H9 (cell line): ENCODE measurements at regions not wholly inside any gene's neighbourhood (a gene's known extent, or its start where the extent isn't known, plus 50 kb on each side); places are given as distances from the start of the nearest gene placed in this dataset.

ENCODE experiments used
- DNase-seq: peaks from one replicate; pipeline ENCODE4 v3.0.0-alpha.2; 2017
- H2AFZ ChIP-seq: one replicate; pipeline ENCODE4 v1.6.1; 2013; ENCODE audit warnings: mild to moderate bottlenecking, low read length, control low read depth, moderate library complexity
- H2AK5ac ChIP-seq: 2 replicates; pipeline ENCODE4 v1.6.1; 2013; ENCODE audit warnings: low read length, control low read depth, mixed read lengths; ENCODE audit not compliant: insufficient read length
- H2BK120ac ChIP-seq: one replicate; pipeline ENCODE4 v1.6.1; 2013; ENCODE audit warnings: low read depth, mild to moderate bottlenecking, low read length, control low read depth, inconsistent platforms; ENCODE audit not compliant: poor library complexity, severe bottlenecking
- H2BK12ac ChIP-seq: 2 replicates; pipeline ENCODE4 v1.6.1; 2013; ENCODE audit warnings: low read length, control low read depth, mixed read lengths, low read depth; ENCODE audit not compliant: insufficient read length
- H2BK15ac ChIP-seq: 2 replicates; pipeline ENCODE4 v1.6.1; 2013; ENCODE audit warnings: low read depth, low read length, control low read depth
- H2BK20ac ChIP-seq: one replicate; pipeline ENCODE4 v1.6.1; 2013; ENCODE audit warnings: low read depth, mild to moderate bottlenecking, low read length, control low read depth, inconsistent platforms; ENCODE audit not compliant: poor library complexity, severe bottlenecking
- H2BK5ac ChIP-seq: 2 replicates; pipeline ENCODE4 v1.6.1; 2013; ENCODE audit warnings: low read length, control low read depth, mixed read lengths; ENCODE audit not compliant: insufficient read length
- H3K14ac ChIP-seq: 2 replicates; pipeline ENCODE4 v1.6.1; 2013; ENCODE audit warnings: low read length, control low read depth; ENCODE audit not compliant: insufficient read depth
- H3K18ac ChIP-seq: 2 replicates; pipeline ENCODE4 v1.6.1; 2013; ENCODE audit warnings: low read depth, mild to moderate bottlenecking, mixed read lengths, low read length, control low read depth; ENCODE audit not compliant: insufficient read length
- H3K23ac ChIP-seq: 2 replicates; pipeline ENCODE4 v1.6.1; 2013; ENCODE audit warnings: low read length, control low read depth, mixed read lengths, low read depth; ENCODE audit not compliant: insufficient read length
- H3K23me2 ChIP-seq: 2 replicates; pipeline ENCODE4 v1.6.1; 2013; ENCODE audit warnings: low read depth, mild to moderate bottlenecking, mixed read lengths, low read length, control low read depth; ENCODE audit not compliant: insufficient read length, poor library complexity, severe bottlenecking
- H3K27ac ChIP-seq: 2 replicates; pipeline ENCODE4 v1.5.1; 2013; ENCODE audit warnings: low read length, control low read depth, mixed read lengths, low read depth; ENCODE audit not compliant: insufficient read length
- H3K27me3 ChIP-seq: 2 replicates; pipeline ENCODE4 v1.6.1; 2013; ENCODE audit warnings: low read length, control low read depth, inconsistent platforms; ENCODE audit not compliant: insufficient read depth
- H3K4ac ChIP-seq: 2 replicates; pipeline ENCODE4 v1.6.1; 2013; ENCODE audit warnings: low read depth, mild to moderate bottlenecking, control low read depth, inconsistent platforms, low read length, moderate library complexity
- H3K4me1 ChIP-seq: 2 replicates; pipeline ENCODE4 v1.6.1; 2013; ENCODE audit warnings: low read length, control low read depth, inconsistent platforms; ENCODE audit not compliant: insufficient read depth
- H3K4me2 ChIP-seq: 2 replicates; pipeline ENCODE4 v1.6.1; 2013; ENCODE audit warnings: low read length, control low read depth, mixed read lengths; ENCODE audit not compliant: insufficient read length, insufficient read depth
- H3K56ac ChIP-seq: 2 replicates; pipeline ENCODE4 v1.6.1; 2013; ENCODE audit warnings: low read depth, mild to moderate bottlenecking, mixed read lengths, low read length, control low read depth; ENCODE audit not compliant: insufficient read length
- H3K79me1 ChIP-seq: 2 replicates; pipeline ENCODE4 v1.6.1; 2013; ENCODE audit warnings: low read depth, mild to moderate bottlenecking, moderate library complexity, low read length, control low read depth, inconsistent platforms; ENCODE audit not compliant: insufficient read depth, poor library complexity, severe bottlenecking
- H3K79me2 ChIP-seq: 2 replicates; pipeline ENCODE4 v1.6.1; 2013; ENCODE audit warnings: low read length, control low read depth, inconsistent platforms; ENCODE audit not compliant: insufficient read depth
- H3K9ac ChIP-seq: 2 replicates; pipeline ENCODE4 v1.6.1; 2013; ENCODE audit warnings: low read length, control low read depth, mixed read lengths; ENCODE audit not compliant: insufficient read length; ENCODE audit errors: extremely low read depth
- H3K9me3 ChIP-seq: one replicate; pipeline ENCODE4 v1.6.1; 2013; ENCODE audit warnings: low read depth, low read length, inconsistent platforms; ENCODE audit not compliant: control insufficient read depth
- H3T11ph ChIP-seq: one replicate; pipeline ENCODE4 v1.6.1; 2013; ENCODE audit warnings: mild to moderate bottlenecking, low read length, control low read depth, inconsistent platforms
- H4K20me1 ChIP-seq: one replicate; pipeline ENCODE4 v1.6.1; 2013; ENCODE audit not compliant: control insufficient read depth, insufficient read length, insufficient read depth
- H4K5ac ChIP-seq: 2 replicates; pipeline ENCODE4 v1.6.1; 2013; ENCODE audit warnings: low read depth, mild to moderate bottlenecking, mixed read lengths, low read length, control low read depth; ENCODE audit not compliant: insufficient read length
- H4K8ac ChIP-seq: replicated peaks from 2 replicates; pipeline ENCODE4 v1.6.1; 2013; ENCODE audit warnings: low read length, control low read depth, mixed read lengths, low read depth; ENCODE audit not compliant: insufficient read length
- H4K91ac ChIP-seq: 2 replicates; pipeline ENCODE4 v1.6.1; 2013; ENCODE audit warnings: low read depth, mild to moderate bottlenecking, moderate library complexity, mixed read lengths, low read length, control low read depth; ENCODE audit not compliant: insufficient read length
- H3K27ac Mint-ChIP-seq, 3 experiments: 2 replicates in 2 of 3; 3 replicates in 1 of 3; pipeline ENCODE4 v1.8.0; 2020 to 2021; ENCODE audit warnings: mixed read lengths in 3 of 3, mild to moderate bottlenecking in 1 of 3, moderate library complexity in 1 of 3
- H3K27me3 Mint-ChIP-seq: 2 replicates; pipeline ENCODE4 v1.8.0; 2021; ENCODE audit warnings: low read depth, mild to moderate bottlenecking, moderate library complexity, mixed read lengths
- H3K36me3 Mint-ChIP-seq, 3 experiments: 2 replicates in 2 of 3; 3 replicates in 1 of 3; pipeline ENCODE4 v1.8.0; 2020 to 2021; ENCODE audit warnings: low read depth in 3 of 3, mixed read lengths in 3 of 3; ENCODE audit not compliant: insufficient read depth in 1 of 3
- H3K4me1 Mint-ChIP-seq, 2 experiments: 2 replicates each; pipeline ENCODE4 v1.8.0; 2020; ENCODE audit warnings: mixed read lengths in 2 of 2
- H3K4me3 Mint-ChIP-seq, 2 experiments: 2 replicates in 1 of 2; 3 replicates in 1 of 2; pipeline ENCODE4 v1.8.0; 2020 to 2021; ENCODE audit warnings: mild to moderate bottlenecking in 2 of 2, mixed read lengths in 2 of 2, moderate library complexity in 1 of 2
- H3K9me3 Mint-ChIP-seq, 2 experiments: 2 replicates in 1 of 2; 3 replicates in 1 of 2; pipeline ENCODE4 v1.8.0; 2020; ENCODE audit warnings: mild to moderate bottlenecking in 2 of 2, mixed read lengths in 2 of 2, moderate library complexity in 1 of 2
- WGBS: extraction: QIAGEN DNeasy Blood & Tissue Kit; methylation state at CpG from one replicate; pipeline ENCODE4 v1.1.7; 2013; ENCODE audit warnings: missing lambda C conversion rate, low lambda C conversion rate, mixed read lengths; ENCODE audit not compliant: insufficient read length; ENCODE audit errors: extremely low coverage; 5-methylcytosine and 5-hydroxymethylcytosine counted together
- TF ChIP-seq, protein P1 (sequence below): fragments of 200-600 bp; sonication (generic); conservative IDR thresholded peaks from 3 replicates; pipeline ENCODE4 v1.8.0; 2021; ENCODE audit warnings: antibody characterized with exemption, mild to moderate bottlenecking

DNA sequence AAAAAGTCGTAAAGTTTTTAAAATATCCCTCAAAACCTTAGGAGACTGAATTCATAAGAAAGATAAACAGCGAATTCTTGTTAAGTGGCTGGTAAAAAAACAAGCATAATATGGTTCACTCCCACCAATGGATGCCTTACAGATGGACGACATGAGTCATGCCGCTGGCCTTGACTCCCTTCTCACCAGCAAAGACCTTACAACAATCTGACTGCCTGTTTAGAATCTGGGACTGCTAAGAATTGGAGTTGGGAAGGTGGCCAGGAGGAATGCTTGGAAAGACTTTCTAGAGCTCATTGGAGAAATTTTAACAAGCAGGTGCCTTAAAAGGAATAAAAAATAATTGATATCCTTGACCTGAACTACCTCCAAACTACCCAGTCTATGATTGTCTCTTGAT lies 206.9 kb upstream of the FMN2 start:
- no peaks in the 10 kb centered on the region for H3K9me3 Mint-ChIP-seq
- H3K27me3 Mint-ChIP-seq = no peaks in the 10 kb centered on the region
- DNase-seq = no peak

More for the DNA sequence above, 206.9 kb upstream of the FMN2 start:
- no peak overlapping the region for H2BK12ac ChIP-seq
- H3K4ac ChIP-seq = no peak overlapping the region
- no peak overlapping the region for H4K8ac ChIP-seq
- no peak overlapping the region for H2BK20ac ChIP-seq
- no peaks in the 10 kb centered on the region for H3K27me3 ChIP-seq
- no peak overlapping the region for H2BK5ac ChIP-seq
- TF ChIP-seq, protein P1, sequence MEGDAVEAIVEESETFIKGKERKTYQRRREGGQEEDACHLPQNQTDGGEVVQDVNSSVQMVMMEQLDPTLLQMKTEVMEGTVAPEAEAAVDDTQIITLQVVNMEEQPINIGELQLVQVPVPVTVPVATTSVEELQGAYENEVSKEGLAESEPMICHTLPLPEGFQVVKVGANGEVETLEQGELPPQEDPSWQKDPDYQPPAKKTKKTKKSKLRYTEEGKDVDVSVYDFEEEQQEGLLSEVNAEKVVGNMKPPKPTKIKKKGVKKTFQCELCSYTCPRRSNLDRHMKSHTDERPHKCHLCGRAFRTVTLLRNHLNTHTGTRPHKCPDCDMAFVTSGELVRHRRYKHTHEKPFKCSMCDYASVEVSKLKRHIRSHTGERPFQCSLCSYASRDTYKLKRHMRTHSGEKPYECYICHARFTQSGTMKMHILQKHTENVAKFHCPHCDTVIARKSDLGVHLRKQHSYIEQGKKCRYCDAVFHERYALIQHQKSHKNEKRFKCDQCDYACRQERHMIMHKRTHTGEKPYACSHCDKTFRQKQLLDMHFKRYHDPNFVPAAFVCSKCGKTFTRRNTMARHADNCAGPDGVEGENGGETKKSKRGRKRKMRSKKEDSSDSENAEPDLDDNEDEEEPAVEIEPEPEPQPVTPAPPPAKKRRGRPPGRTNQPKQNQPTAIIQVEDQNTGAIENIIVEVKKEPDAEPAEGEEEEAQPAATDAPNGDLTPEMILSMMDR = no peak
- H2BK15ac ChIP-seq = no peak overlapping the region
- no peak overlapping the region for H4K5ac ChIP-seq
- H2BK120ac ChIP-seq = no peak overlapping the region
- 0 out of 7 replicates have a peak, but pooled peaks cover 0 to 4% (median 0%) of the 10 kb centered on the region in 3 experiments for H3K36me3 Mint-ChIP-seq
- no peak overlapping the region for H3K4me2 ChIP-seq
- no peak overlapping the region for H3K27ac ChIP-seq
- no peaks in the 10 kb centered on the region for H4K20me1 ChIP-seq
- no peak overlapping the region for H4K91ac ChIP-seq
- H3K4me3 Mint-ChIP-seq = no peak overlapping the region
- H2AFZ ChIP-seq = no peak overlapping the region
- no peak overlapping the region for H3K18ac ChIP-seq
- H3K23ac ChIP-seq = no peak overlapping the region
- H3K14ac ChIP-seq = no peak overlapping the region
- no peak overlapping the region for H2AK5ac ChIP-seq
- no peaks in the 10 kb centered on the region for H3K79me2 ChIP-seq
- no peaks in the 10 kb centered on the region for H3K9me3 ChIP-seq
- no peak overlapping the region for H3K27ac Mint-ChIP-seq
- no peak overlapping the region for H3K56ac ChIP-seq
- peaks cover 7 to 12% of the 10 kb centered on the region in 2 experiments for H3K4me1 Mint-ChIP-seq
- no peaks in the 10 kb centered on the region for H3K23me2 ChIP-seq
- WGBS = no CpG with 5 or more reads among the region's 4 CpGs
- peaks cover 6% of the 10 kb centered on the region; the same call in 1 of the 2 replicates for H3K4me1 ChIP-seq
- H3K9ac ChIP-seq = no peak overlapping the region
- no peak overlapping the region for H3T11ph ChIP-seq
- H3K79me1 ChIP-seq = no peaks in the 10 kb centered on the region
